NCI-H1092 (cell line): ENCODE measurements at regions not wholly inside any gene's neighbourhood (a gene's known extent, or its start where the extent isn't known, plus 50 kb on each side); places are given as distances from the start of the nearest gene placed in this dataset.

Source experiments
- DNase-seq: peaks from one replicate; lab custom pipeline; 2025; lab: John Stamatoyannopoulos, UW

- DNase-seq, result no peak
Measured at GRCh38 chr6:99219788-99220187, 129.7 kb downstream of the FAXC start.

- DNase-seq, result no peak
Measured at GRCh38 chr6:99216959-99217358, 132.5 kb downstream of the FAXC start.

GRCh38 chr6:99195986-99196655 lies 153.4 kb downstream of the FAXC start:
- no peak for DNase-seq

- DNase-seq, result no peak
Measured at GRCh38 chr6:99192561-99192960, 156.9 kb downstream of the FAXC start.

- DNase-seq, result no peak
Measured at GRCh38 chr6:99189823-99190721, 159.4 kb downstream of the FAXC start.

GRCh38 chr6:99187429-99187828 lies 162.0 kb downstream of the FAXC start:
- DNase-seq, result no peak

- DNase-seq, result no peak
Measured at GRCh38 chr6:99186417-99186816, 163.1 kb downstream of the FAXC start.

- DNase-seq, result no peak
Measured at GRCh38 chr6:99185525-99185924, 163.9 kb downstream of the FAXC start.

- DNase-seq, result no peak
Measured at GRCh38 chr6:99184696-99185095, 164.8 kb downstream of the FAXC start.

- no peak for DNase-seq
Measured at GRCh38 chr6:99183066-99183465, 166.4 kb downstream of the FAXC start.

GRCh38 chr6:99181174-99181573 lies 168.3 kb downstream of the FAXC start:
- DNase-seq, result no peak

- DNase-seq, result no peak
Measured at GRCh38 chr6:99178168-99178567, 171.3 kb downstream of the FAXC start.

GRCh38 chr6:99177736-99178135 lies 171.7 kb downstream of the FAXC start:
- DNase-seq, result no peak

- no peak for DNase-seq
Measured at GRCh38 chr6:99165838-99166237, 183.6 kb downstream of the FAXC start.

GRCh38 chr6:99152347-99152643 lies 197.2 kb downstream of the FAXC start:
- no peak for DNase-seq

GRCh38 chr6:99151634-99152346 lies 197.7 kb downstream of the FAXC start:
- no peak for DNase-seq

- DNase-seq, result no peak
Measured at GRCh38 chr6:99148761-99149160, 200.7 kb downstream of the FAXC start.

GRCh38 chr6:99148111-99148510 lies 200.4 kb upstream of the FBXL4 start:
- DNase-seq, result no peak

GRCh38 chr6:99147206-99147605 lies 199.5 kb upstream of the FBXL4 start:
- no peak for DNase-seq

- DNase-seq, result no peak
Measured at GRCh38 chr6:99146711-99147110, 199.0 kb upstream of the FBXL4 start.

GRCh38 chr6:99145738-99146137 lies 198.0 kb upstream of the FBXL4 start:
- no peak for DNase-seq

GRCh38 chr6:99143108-99143861 lies 195.5 kb upstream of the FBXL4 start:
- no peak for DNase-seq
